CD14-positive monocyte (primary cell): ENCODE measurements at regions not wholly inside any gene's neighbourhood (a gene's known extent, or its start where the extent isn't known, plus 50 kb on each side); places are given as distances from the start of the nearest gene placed in this dataset.
"Not testable (repeated sequence)": the region's sequence is repeated elsewhere in the genome, so short reads cannot be mapped to it uniquely, and the experiment has no call there.

Experiments used
- DNase-seq, 3 donors: peaks; one replicate each; pipeline ENCODE4 v3.0.0-alpha.2; 2011 to 2022
- H2AFZ ChIP-seq: 2 replicates; pipeline ENCODE4 v1.6.0; 2012; ENCODE audit warnings: mild to moderate bottlenecking, low read depth, low read length, inconsistent platforms; ENCODE audit not compliant: insufficient read depth, poor library complexity, severe bottlenecking
- H3K27ac ChIP-seq, 2 donors: 1 replicate in 1 of 2; 2 replicates in 1 of 2; pipeline ENCODE4 v1.5.1; 2012 to 2013; ENCODE audit warnings: low read length in 2 of 2, control low read depth in 1 of 2, inconsistent platforms in 1 of 2, low read depth in 1 of 2, mild to moderate bottlenecking in 1 of 2
- H3K27me3 ChIP-seq, 2 donors: one replicate each; pipeline versions ENCODE4 v1.6.0 to v1.6.1; 2011 to 2013; ENCODE audit warnings: low read length in 2 of 2; ENCODE audit not compliant: control insufficient read depth in 2 of 2, insufficient read depth in 2 of 2
- H3K36me3 ChIP-seq, 2 donors: replicated peaks in 1 of 2; 1 replicate in 1 of 2; 2 replicates in 1 of 2; pipeline versions ENCODE4 v1.5.1 to v1.6.1; 2012 to 2013; ENCODE audit warnings: low read length in 2 of 2, control low read depth in 1 of 2, inconsistent platforms in 1 of 2, mild to moderate bottlenecking in 1 of 2; ENCODE audit not compliant: insufficient read depth in 2 of 2, control insufficient read depth in 1 of 2
- H3K4me1 ChIP-seq, 2 donors: 1 replicate in 1 of 2; 2 replicates in 1 of 2; pipeline versions ENCODE4 v1.5.1 to v1.6.1; 2012 to 2013; ENCODE audit warnings: low read length in 2 of 2, control low read depth in 1 of 2, inconsistent platforms in 1 of 2, mild to moderate bottlenecking in 1 of 2, moderate library complexity in 1 of 2; ENCODE audit not compliant: insufficient read depth in 2 of 2, control insufficient read depth in 1 of 2
- H3K4me2 ChIP-seq: replicated peaks from 2 replicates; pipeline ENCODE3; 2012; ENCODE audit warnings: low read length, moderate library complexity, mild to moderate bottlenecking; ENCODE audit not compliant: poor library complexity, severe bottlenecking; ENCODE audit errors: extremely low read depth
- H3K4me3 ChIP-seq, 3 experiments: fragments of 200-600 bp in 1 of 3; sonication (generic) in 1 of 3; replicated peaks in 1 of 3; 1 replicate in 2 of 3; 2 replicates in 1 of 3; pipeline ENCODE4 v1.5.1; 2011 to 2013; ENCODE audit warnings: low read length in 3 of 3, mild to moderate bottlenecking in 3 of 3, control low read depth in 2 of 3, low read depth in 2 of 3, inconsistent platforms in 1 of 3, moderate library complexity in 1 of 3
- H3K79me2 ChIP-seq: 2 replicates; pipeline ENCODE4 v1.6.0; 2012; ENCODE audit warnings: mild to moderate bottlenecking, control low read depth, inconsistent platforms, low read length, moderate library complexity; ENCODE audit not compliant: insufficient read depth
- H3K9ac ChIP-seq: 2 replicates; pipeline ENCODE4 v1.6.0; 2017; ENCODE audit warnings: low read length, mild to moderate bottlenecking; ENCODE audit not compliant: insufficient read depth, poor library complexity, severe bottlenecking
- H3K9me3 ChIP-seq, 2 donors: replicated peaks in 1 of 2; 1 replicate in 1 of 2; 2 replicates in 1 of 2; pipeline versions ENCODE4 v1.5.1 to v1.6.1; 2012 to 2013; ENCODE audit warnings: low read length in 2 of 2, control low read depth in 1 of 2; ENCODE audit not compliant: control insufficient read depth in 1 of 2, insufficient read depth in 1 of 2
- H4K20me1 ChIP-seq: 2 replicates; pipeline ENCODE4 v1.6.0; 2012; ENCODE audit warnings: mild to moderate bottlenecking, low read length, control low read depth, moderate library complexity; ENCODE audit not compliant: insufficient read depth
- H3K27ac Mint-ChIP-seq, 7 donors: one replicate each; pipeline ENCODE4 v1.8.0; 2020; ENCODE audit warnings: mild to moderate bottlenecking in 7 of 7, mixed read lengths in 7 of 7, moderate library complexity in 6 of 7, inconsistent platforms in 2 of 7
- H3K27me3 Mint-ChIP-seq, 3 donors: one replicate each; pipeline ENCODE4 v1.8.0; 2021 to 2022; ENCODE audit warnings: low read depth in 3 of 3, mild to moderate bottlenecking in 3 of 3, mixed read lengths in 3 of 3, moderate library complexity in 3 of 3, inconsistent platforms in 1 of 3
- H3K36me3 Mint-ChIP-seq, 2 donors: one replicate each; pipeline ENCODE4 v1.8.0; 2020; ENCODE audit warnings: mixed read lengths in 2 of 2, inconsistent platforms in 1 of 2, mild to moderate bottlenecking in 1 of 2
- H3K4me1 Mint-ChIP-seq: one replicate; pipeline ENCODE4 v1.8.0; 2020; ENCODE audit warnings: mild to moderate bottlenecking, mixed read lengths
- H3K4me3 Mint-ChIP-seq, 2 donors: one replicate each; pipeline ENCODE4 v1.8.0; 2020; ENCODE audit warnings: mild to moderate bottlenecking in 2 of 2, mixed read lengths in 2 of 2, moderate library complexity in 1 of 2
- H3K9me3 Mint-ChIP-seq, 7 donors: one replicate each; pipeline ENCODE4 v1.8.0; 2020 to 2022; ENCODE audit warnings: mixed read lengths in 7 of 7, mild to moderate bottlenecking in 6 of 7, moderate library complexity in 6 of 7, inconsistent platforms in 2 of 7
- CTCF ChIP-seq: fragments of 200-600 bp; IDR thresholded peaks from one replicate; pipeline ENCODE4 v1.8.0; 2022; ENCODE audit warnings: antibody characterized with exemption, mild to moderate bottlenecking
- WGBS: methylation state at CpG from one replicate; pipeline ENCODE4 v1.1.5; 2013; ENCODE audit warnings: missing lambda C conversion rate; ENCODE audit not compliant: insufficient coverage; 5-methylcytosine and 5-hydroxymethylcytosine counted together
- intact Hi-C, 2 donors: fragments of 100-400 bp; cut with micrococcal nuclease; formaldehyde crosslinking; loops; one replicate each; pipeline versions ENCODE4 v1.15.0 to v1.15.1; 2023

- H3K27ac ChIP-seq, result no peak overlapping the region
- H3K36me3 Mint-ChIP-seq, result no peaks in the 10 kb centered on the region
- WGBS, result no CpG with 5 or more reads among the region's 2 CpGs
- no peaks in the 10 kb centered on the region for H3K4me1 ChIP-seq
- H3K27ac Mint-ChIP-seq, result no peak overlapping the region
- no peak overlapping the region for H2AFZ ChIP-seq
- H3K9me3 Mint-ChIP-seq, result peaks cover 2 to 14% (median 9%) of the 10 kb centered on the region in 7 donors
- H3K36me3 ChIP-seq, result no peaks in the 10 kb centered on the region
- H3K4me3 Mint-ChIP-seq, result no peak overlapping the region
- H3K27me3 Mint-ChIP-seq, result peaks cover 0 to 2% (median 1%) of the 10 kb centered on the region in 3 donors
- no peak for DNase-seq
- no peak overlapping the region for H3K4me2 ChIP-seq
- intact Hi-C loops, result no loop called here
- no peaks in the 10 kb centered on the region for H3K27me3 ChIP-seq
- H3K9me3 ChIP-seq, result no peaks in the 10 kb centered on the region
- TF ChIP-seq CTCF, result no peak
- no peaks in the 10 kb centered on the region for H3K4me1 Mint-ChIP-seq
- H3K9ac ChIP-seq, result no peak overlapping the region
- no peaks in the 10 kb centered on the region for H3K79me2 ChIP-seq
- no peaks in the 10 kb centered on the region for H4K20me1 ChIP-seq
- H3K4me3 ChIP-seq, result no peak overlapping the region
These were observed 134.1 kb downstream of the FZD1 start for GRCh38 chr7:91398341-91398740.

GRCh38 chr7:91405092-91405788 lies 141.0 kb downstream of the FZD1 start:
- intact Hi-C loops, result no loop called here
- no peak overlapping the region for H2AFZ ChIP-seq
- H4K20me1 ChIP-seq, result no peaks in the 10 kb centered on the region
- Mint-ChIP-seq H3K4me3 (no peak overlapping the region), H3K27me3 (peaks cover 0 to 1% (median 0%) of the 10 kb centered on the region in 3 donors), H3K36me3 (no peaks in the 10 kb centered on the region), H3K4me1 (no peaks in the 10 kb centered on the region), H3K9me3 (peaks cover 0 to 9% (median 5%) of the 10 kb centered on the region in 7 donors), H3K27ac (no peak overlapping the region)
- H3K4me2 ChIP-seq, result no peak overlapping the region
- no peaks in the 10 kb centered on the region for H3K27me3 ChIP-seq
- H3K9ac ChIP-seq, result no peak overlapping the region
- TF ChIP-seq CTCF, result no peak
- no peak overlapping the region for H3K4me3 ChIP-seq
- no peaks in the 10 kb centered on the region for H3K4me1 ChIP-seq
- DNase-seq, result no peak
- H3K36me3 ChIP-seq, result no peaks in the 10 kb centered on the region
- 100% methylated on average over 1 of the region's 3 CpGs for WGBS
- H3K9me3 ChIP-seq, result no peaks in the 10 kb centered on the region
- H3K79me2 ChIP-seq, result no peaks in the 10 kb centered on the region
- no peak overlapping the region for H3K27ac ChIP-seq

- H4K20me1 ChIP-seq, H2AFZ ChIP-seq, intact Hi-C loops, H3K4me3 ChIP-seq, H3K9me3 Mint-ChIP-seq, H3K4me2 ChIP-seq, H3K9ac ChIP-seq, H3K27ac ChIP-seq, H3K4me1 Mint-ChIP-seq, H3K27me3 Mint-ChIP-seq, DNase-seq, H3K4me3 Mint-ChIP-seq, H3K36me3 ChIP-seq, H3K9me3 ChIP-seq, H3K27me3 ChIP-seq, H3K36me3 Mint-ChIP-seq, H3K27ac Mint-ChIP-seq, H3K4me1 ChIP-seq, H3K79me2 ChIP-seq: not testable (repeated sequence)
- 100% methylated on average over 1 of the region's 1 CpG for WGBS
These were observed 141.6 kb downstream of the FZD1 start for GRCh38 chr7:91405873-91406272.
